ENCODE measurements at regions not wholly inside any gene's neighbourhood (a gene's known extent, or its start where the extent isn't known, plus 50 kb on each side); places are given as distances from the start of the nearest gene placed in this dataset.

GRCh38 chr18:30186245-30186644 lies 856.3 kb downstream of the DSC3 start:
- TF ChIP-seq SNAI2 (CRISPR knock-in tag; IDR thresholded peaks at IDR 0.05) (no peak), ZFP3 (CRISPR knock-in tag; IDR thresholded peaks at IDR 0.05) (no peak), ZC3H10 (CRISPR knock-in tag; IDR thresholded peaks at IDR 0.05) (no peak), CSRNP3 (CRISPR knock-in tag; IDR thresholded peaks at IDR 0.05) (no peak)

All from SK-N-SH treated with all-trans-retinoic acid at 6 μM for 48 hours (cell line).